GM12874 (cell line): ENCODE measurements at regions not wholly inside any gene's neighbourhood (a gene's known extent, or its start where the extent isn't known, plus 50 kb on each side); places are given as distances from the start of the nearest gene placed in this dataset.

Source experiments
- TF ChIP-seq, protein P1 (sequence below): IDR thresholded peaks from 2 replicates; pipeline ENCODE4 v1.5.1; 2011; ENCODE audit warnings: low read depth, mild to moderate bottlenecking, control low read depth, low read length, moderate library complexity; ENCODE audit not compliant: insufficient read depth

DNA sequence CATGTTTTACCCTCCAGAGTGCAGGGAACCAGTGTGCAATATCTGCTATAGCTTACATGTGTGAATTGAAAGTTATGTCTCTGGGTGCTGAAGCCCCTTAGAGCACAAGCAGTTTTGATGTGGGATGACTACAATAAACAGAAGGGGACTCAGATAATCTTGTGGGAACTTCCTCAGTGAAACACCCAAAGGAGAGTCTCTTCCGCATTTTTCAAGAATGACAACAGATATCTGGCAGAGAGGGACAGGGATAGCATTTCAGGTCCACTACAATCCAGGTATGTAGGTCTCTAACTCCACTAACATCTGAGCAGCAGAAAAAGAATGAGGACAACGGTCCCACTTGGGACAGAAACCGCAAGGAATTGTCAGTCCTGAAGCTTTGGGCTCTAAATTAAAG lies 67.6 kb upstream of the PDE4B start:
- TF ChIP-seq, protein P1, sequence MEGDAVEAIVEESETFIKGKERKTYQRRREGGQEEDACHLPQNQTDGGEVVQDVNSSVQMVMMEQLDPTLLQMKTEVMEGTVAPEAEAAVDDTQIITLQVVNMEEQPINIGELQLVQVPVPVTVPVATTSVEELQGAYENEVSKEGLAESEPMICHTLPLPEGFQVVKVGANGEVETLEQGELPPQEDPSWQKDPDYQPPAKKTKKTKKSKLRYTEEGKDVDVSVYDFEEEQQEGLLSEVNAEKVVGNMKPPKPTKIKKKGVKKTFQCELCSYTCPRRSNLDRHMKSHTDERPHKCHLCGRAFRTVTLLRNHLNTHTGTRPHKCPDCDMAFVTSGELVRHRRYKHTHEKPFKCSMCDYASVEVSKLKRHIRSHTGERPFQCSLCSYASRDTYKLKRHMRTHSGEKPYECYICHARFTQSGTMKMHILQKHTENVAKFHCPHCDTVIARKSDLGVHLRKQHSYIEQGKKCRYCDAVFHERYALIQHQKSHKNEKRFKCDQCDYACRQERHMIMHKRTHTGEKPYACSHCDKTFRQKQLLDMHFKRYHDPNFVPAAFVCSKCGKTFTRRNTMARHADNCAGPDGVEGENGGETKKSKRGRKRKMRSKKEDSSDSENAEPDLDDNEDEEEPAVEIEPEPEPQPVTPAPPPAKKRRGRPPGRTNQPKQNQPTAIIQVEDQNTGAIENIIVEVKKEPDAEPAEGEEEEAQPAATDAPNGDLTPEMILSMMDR = no peak

DNA sequence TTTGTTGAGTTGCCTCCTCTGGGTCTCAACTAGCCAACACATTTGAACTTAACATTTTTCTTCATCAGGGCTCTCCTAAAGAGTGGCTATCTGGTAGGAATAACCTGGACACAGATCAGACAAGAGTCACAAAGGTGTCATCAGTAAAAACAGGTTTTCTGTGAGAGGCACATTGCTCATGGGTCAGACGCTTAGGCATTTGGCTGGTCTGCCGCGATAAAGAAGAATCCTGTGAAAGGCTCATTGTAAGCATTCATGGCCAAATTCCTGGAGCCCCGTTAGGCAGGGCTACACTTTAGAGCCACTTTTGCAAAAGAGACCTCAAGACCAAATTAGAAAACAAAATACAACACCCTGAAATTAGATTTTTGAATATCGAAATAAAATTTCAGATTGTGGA lies 64.2 kb upstream of the PDE4B start:
- TF ChIP-seq, protein P1 = no peak

DNA sequence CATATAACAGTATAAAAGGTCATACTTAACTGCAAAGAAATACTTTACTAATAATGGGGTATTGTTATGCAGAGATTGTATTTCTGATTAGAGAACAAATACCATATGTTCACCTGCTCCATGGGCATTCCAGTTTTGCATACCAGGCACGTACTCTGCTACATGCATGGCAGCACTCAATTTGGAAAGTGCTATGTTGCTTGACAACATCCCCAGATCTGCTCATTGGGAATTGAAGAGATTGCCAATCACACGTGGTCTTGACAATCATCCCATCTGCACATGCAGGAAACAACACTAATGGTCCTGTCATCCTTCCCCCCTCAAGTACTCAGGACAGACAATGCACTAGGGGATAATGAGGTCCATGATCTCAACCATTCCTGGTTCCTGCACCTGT lies 63.4 kb upstream of the PDE4B start:
- TF ChIP-seq, protein P1 = no peak

DNA sequence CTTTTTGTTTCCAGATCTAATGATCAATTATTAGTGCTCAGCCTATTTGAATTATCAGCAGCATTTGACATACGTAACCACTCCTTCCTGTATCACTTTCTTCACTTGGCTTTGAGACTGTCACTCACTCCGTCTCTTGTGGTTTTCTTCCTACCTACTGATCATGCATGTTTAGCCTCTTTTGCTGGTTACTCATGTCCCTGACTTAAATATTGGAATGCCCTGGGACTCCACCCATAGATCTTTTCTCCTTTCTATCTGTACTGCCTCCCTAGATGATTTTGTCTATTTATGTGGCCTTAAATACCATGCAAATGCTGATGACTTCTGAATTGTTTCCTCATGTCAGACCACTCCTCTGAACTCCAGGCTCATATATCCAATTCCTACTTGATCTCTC lies 57.7 kb upstream of the PDE4B start:
- TF ChIP-seq, protein P1 = no peak

DNA sequence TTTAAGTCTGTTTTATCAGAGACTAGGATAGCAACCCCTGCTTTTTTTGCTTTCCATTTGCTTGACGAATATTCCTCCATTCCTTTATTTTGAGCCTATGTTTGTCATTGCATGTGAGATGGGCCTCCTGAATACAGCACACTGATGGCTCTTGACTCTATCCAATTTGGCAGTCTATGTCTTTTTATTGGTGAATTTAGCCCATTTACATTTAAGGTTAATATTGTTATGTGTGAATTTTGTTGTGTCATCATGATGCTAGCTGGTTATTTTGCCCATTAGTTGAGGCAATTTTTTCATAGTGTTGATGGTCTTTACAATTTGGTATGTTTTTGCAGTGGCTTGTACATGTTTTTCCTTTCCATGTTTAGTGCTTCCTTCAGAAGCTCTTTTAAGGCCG lies 50.7 kb upstream of the PDE4B start:
- TF ChIP-seq, protein P1 = no peak
